H1 (cell line): ENCODE measurements at regions not wholly inside any gene's neighbourhood (a gene's known extent, or its start where the extent isn't known, plus 50 kb on each side); places are given as distances from the start of the nearest gene placed in this dataset.

Experiments
- CREB1 ChIP-seq: IDR thresholded peaks from 2 replicates; pipeline ENCODE4 v1.6.1; 2012; ENCODE audit warnings: inconsistent platforms
- CTCF ChIP-seq, 3 experiments: IDR thresholded peaks; 1 replicate in 2 of 3; 2 replicates in 1 of 3; pipeline versions ENCODE4 v1.5.1 to v1.6.1; 2011; ENCODE audit warnings: low read length in 3 of 3, mild to moderate bottlenecking in 3 of 3, inconsistent platforms in 2 of 3, low read depth in 1 of 3, moderate library complexity in 1 of 3; ENCODE audit not compliant: insufficient read depth in 1 of 3; ENCODE audit errors: control extremely low read depth in 1 of 3
- MAX ChIP-seq: IDR thresholded peaks from 2 replicates; pipeline ENCODE4 v1.6.1; 2012; ENCODE audit warnings: inconsistent platforms
- RAD21 ChIP-seq, 2 experiments: IDR thresholded peaks in 1 of 2; conservative IDR thresholded peaks in 1 of 2; 2 replicates each; pipeline ENCODE4 v1.6.1; 2011; ENCODE audit warnings: low read depth in 2 of 2, low read length in 2 of 2, improper control_type of control experiment in 1 of 2, inconsistent platforms in 1 of 2, mild to moderate bottlenecking in 1 of 2, moderate library complexity in 1 of 2

DNA sequence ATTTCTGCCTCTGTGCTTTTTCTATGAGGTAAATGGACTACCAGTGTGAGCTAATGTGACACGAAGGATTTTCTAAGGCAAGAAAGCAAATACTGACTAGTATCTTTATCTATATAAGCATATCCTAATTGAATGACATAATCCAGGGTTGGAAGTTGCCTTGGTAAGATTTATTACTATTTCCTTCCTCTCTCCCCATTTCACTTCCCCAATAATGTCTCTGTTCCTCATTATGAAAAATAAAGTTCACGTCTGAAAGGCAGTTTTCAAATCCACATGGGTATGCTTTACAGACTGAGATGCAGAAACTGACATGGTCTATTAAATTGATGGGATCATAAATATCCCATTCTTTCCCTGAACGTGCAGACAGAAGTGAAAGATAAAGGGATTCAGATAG lies 86.0 kb downstream of the DTWD1 start:
- no peak for TF ChIP-seq CREB1
- TF ChIP-seq RAD21 (IDR thresholded peaks at IDR 0.05 in 1 of 2, conservative IDR thresholded peaks at IDR 0.05 in 1 of 2; ENCODE audit: low read depth in 2 of 2, low read length in 2 of 2), result no peak
- TF ChIP-seq CTCF (IDR thresholded peaks at IDR 0.05; ENCODE audit: control extremely low read depth in 1 of 3, insufficient read depth in 1 of 3, low read depth in 1 of 3, low read length in 3 of 3), result no peak
- TF ChIP-seq MAX, result no peak
